ENCODE measurements at regions not wholly inside any gene's neighbourhood (a gene's known extent, or its start where the extent isn't known, plus 50 kb on each side); places are given as distances from the start of the nearest gene placed in this dataset.

- TF ChIP-seq POLR2A (IDR thresholded peaks at IDR 0.05) (no peak), EP300 (IDR thresholded peaks at IDR 0.05) (no peak)
Measured at GRCh38 chr9:99459919-99460318, 237.8 kb downstream of the SEC61B start.
